ENCODE measurements at regions not wholly inside any gene's neighbourhood (a gene's known extent, or its start where the extent isn't known, plus 50 kb on each side); places are given as distances from the start of the nearest gene placed in this dataset.

DNA sequence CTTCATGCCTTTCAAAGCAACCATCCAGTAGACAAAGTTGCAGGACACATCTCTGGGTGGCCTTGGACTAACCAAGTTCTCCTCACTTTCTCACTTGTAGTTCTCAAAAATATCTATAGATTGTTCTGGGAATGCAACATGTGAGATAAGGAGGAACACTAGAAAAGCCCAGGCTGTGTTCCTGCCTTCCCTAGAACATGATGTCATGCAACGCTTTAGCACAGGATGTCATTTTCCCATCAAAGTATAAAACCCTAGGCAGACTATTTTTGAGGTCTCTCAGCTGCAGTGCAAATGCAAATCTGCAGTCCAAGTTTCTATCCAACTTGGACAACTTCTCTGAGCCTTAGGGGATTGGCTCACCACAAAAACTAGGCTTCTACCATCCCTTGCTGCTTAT, 78.8 kb upstream of the PCDH7 start:
- H3K27ac ChIP-seq: no peak overlapping the region
- CTCF ChIA-PET: no interaction called here
- POLR2A ChIA-PET (ENCODE audit: low non-redundant PET): no interaction called here
- DNase-seq (ENCODE audit: low spot score): no peak
- TF ChIP-seq, protein P1, sequence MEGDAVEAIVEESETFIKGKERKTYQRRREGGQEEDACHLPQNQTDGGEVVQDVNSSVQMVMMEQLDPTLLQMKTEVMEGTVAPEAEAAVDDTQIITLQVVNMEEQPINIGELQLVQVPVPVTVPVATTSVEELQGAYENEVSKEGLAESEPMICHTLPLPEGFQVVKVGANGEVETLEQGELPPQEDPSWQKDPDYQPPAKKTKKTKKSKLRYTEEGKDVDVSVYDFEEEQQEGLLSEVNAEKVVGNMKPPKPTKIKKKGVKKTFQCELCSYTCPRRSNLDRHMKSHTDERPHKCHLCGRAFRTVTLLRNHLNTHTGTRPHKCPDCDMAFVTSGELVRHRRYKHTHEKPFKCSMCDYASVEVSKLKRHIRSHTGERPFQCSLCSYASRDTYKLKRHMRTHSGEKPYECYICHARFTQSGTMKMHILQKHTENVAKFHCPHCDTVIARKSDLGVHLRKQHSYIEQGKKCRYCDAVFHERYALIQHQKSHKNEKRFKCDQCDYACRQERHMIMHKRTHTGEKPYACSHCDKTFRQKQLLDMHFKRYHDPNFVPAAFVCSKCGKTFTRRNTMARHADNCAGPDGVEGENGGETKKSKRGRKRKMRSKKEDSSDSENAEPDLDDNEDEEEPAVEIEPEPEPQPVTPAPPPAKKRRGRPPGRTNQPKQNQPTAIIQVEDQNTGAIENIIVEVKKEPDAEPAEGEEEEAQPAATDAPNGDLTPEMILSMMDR (conservative IDR thresholded peaks at IDR 0.05; ENCODE audit: low read depth): no peak

DNA sequence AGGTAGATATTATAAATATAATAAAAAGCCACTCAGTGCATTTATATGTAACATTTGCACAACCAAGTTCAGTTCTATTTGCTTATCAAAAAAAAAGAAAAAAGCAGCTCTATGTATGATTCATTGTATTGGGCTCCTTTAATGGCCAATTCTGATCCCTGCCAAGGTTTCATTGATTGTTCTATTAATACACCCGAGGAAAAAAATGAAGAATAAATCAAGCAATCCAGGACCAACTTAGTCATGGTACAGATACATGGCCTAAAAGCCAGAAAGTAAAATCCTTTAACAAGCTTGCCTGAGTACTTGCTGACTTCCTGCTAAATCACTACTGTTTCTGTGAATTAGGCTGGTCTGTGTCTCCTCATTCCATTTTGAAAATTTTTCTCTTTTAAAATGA, 77.6 kb upstream of the PCDH7 start:
- TF ChIP-seq, protein P1 (conservative IDR thresholded peaks at IDR 0.05; ENCODE audit: low read depth): no peak
- CTCF ChIA-PET: no interaction called here
- POLR2A ChIA-PET (ENCODE audit: low non-redundant PET): no interaction called here

DNA sequence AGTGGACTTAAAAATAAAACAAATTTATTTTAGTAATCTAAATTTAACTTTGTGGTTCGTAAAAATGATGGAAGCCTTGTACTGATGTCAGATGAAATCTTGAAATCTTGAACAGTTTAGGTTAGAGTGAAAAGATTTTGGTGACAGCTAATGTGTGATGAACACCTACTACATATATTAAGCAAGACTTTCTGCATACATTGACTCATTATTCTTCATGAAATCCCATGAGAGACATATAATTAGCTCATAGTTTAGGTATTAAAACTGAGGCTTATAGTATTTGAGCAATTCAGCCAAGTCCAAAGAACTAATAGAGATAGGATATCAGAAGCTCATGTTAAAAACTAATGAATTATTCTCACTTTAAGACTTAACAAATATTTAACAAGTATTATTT, 66.9 kb upstream of the PCDH7 start:
- CTCF ChIA-PET: interaction anchor here (0.7 kb wide), 1 partner anchor 883 kb away, joined by 3 read pairs; no protein-coding TSS in a partner anchor
- H3K27ac ChIP-seq: no peak overlapping the region
- TF ChIP-seq, protein P1 (conservative IDR thresholded peaks at IDR 0.05; ENCODE audit: low read depth): no peak

More for the DNA sequence above, 77.6 kb upstream of the PCDH7 start:
- H3K27ac ChIP-seq: no peak overlapping the region
- no peak for DNase-seq (ENCODE audit: low spot score)

DNA sequence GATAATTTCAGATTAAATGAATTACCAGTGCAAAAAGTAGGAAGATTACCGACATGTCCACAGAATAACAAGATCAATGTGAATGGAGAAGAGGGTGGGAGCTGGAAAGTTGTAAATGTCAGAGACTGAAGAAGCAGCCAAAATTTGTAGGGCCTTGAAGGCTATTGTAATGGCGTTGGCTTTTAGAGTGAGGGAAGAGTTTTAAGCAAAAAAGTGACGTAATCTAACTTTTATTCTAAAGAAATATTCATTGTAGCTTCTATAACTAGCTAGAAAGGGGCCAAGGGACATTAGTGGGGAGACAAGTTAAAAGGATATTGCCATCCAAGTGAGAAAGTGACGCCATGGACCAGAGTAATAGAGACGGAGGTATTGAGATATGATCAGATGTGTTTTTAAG, 63.3 kb upstream of the PCDH7 start:
- CTCF ChIA-PET: no interaction called here
- TF ChIP-seq, protein P1 (conservative IDR thresholded peaks at IDR 0.05; ENCODE audit: low read depth): no peak
- H3K27ac ChIP-seq: no peak overlapping the region

More for the DNA sequence above, 66.9 kb upstream of the PCDH7 start:
- POLR2A ChIA-PET (ENCODE audit: low non-redundant PET): no interaction called here
- no peak for DNase-seq (ENCODE audit: low spot score)

DNA sequence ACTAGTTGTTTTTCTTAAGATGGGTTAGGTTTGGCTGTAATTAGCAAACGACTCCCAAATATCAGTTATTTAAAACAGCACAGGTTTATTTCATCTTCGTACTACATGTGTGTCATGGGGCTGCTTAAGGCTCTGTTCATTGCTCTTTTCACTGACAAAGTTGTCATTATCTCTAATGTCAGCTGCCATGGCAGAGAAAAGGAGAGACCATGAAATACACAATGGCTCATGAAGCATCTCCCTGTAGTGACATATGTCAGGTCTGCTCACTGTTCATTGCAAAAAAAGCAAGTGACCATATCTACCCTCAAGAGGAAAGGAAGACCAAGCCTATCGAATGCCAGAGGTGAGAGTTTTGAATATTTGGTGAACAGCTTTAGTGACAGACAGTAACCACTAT, 52.2 kb upstream of the PCDH7 start:
- no peak overlapping the region for H3K27ac ChIP-seq
- ChIA-PET POLR2A (ENCODE audit: low non-redundant PET) (no interaction called here), CTCF (interaction anchor here (0.6 kb wide), 1 partner anchor 308 kb away, joined by 3 read pairs; no protein-coding TSS in a partner anchor)
- DNase-seq (ENCODE audit: low spot score): no peak
- TF ChIP-seq, protein P1 (conservative IDR thresholded peaks at IDR 0.05; ENCODE audit: low read depth): no peak

More for the DNA sequence above, 63.3 kb upstream of the PCDH7 start:
- POLR2A ChIA-PET (ENCODE audit: low non-redundant PET): no interaction called here
- DNase-seq (ENCODE audit: low spot score): no peak

DNA sequence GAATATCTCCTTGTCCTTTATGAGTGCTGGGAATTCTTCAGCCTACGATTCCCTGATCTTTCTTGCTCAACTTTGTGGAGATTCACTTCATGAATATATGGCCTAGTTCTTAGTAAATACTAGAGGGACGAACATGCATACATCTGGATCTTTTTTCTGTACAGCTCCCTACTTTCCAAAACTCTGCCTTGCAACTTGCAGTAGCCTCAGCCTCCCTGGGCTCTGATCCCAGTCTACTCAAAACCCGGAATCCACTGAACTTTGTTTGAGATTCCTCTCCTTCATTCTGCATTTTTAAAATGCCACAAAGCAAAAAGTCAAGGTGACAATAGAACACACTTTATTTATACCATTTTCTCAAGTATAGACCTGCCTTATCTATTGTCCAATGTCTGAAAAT, 50.0 kb upstream of the PCDH7 start:
- TF ChIP-seq, protein P1 (conservative IDR thresholded peaks at IDR 0.05; ENCODE audit: low read depth): no peak
- ChIA-PET POLR2A (ENCODE audit: low non-redundant PET) (no interaction called here), CTCF (interaction anchor here (0.7 kb wide), 2 partner anchors 68 to 1992 kb away, joined by 3 to 4 read pairs; no protein-coding TSS in a partner anchor)
- H3K27ac ChIP-seq: no peak overlapping the region
- no peak for DNase-seq (ENCODE audit: low spot score)

Data from RWPE1 (cell line).